SK-N-SH (cell line): ENCODE measurements at regions not wholly inside any gene's neighbourhood (a gene's known extent, or its start where the extent isn't known, plus 50 kb on each side); places are given as distances from the start of the nearest gene placed in this dataset.

Experiments
- CTCF ChIA-PET: fragments of 300-600, 350-600 bp; formaldehyde crosslinking; extraction: SDS; loops from one replicate; lab custom pipeline; 2021; lab: Yijun Ruan, JAX
- POLR2A ChIA-PET: fragments of 350-600 bp; sonication (Branson Sonifier 250); formaldehyde crosslinking; extraction: SDS; loops from one replicate; lab custom pipeline; 2020; ENCODE audit warnings: antibody characterized with exemption, inconsistent platforms; lab: Yijun Ruan, JAX
- DNase-seq: peaks from one replicate; pipeline ENCODE4 v3.0.0; 2012
- H2AFZ ChIP-seq: fragments of 200-600 bp; sonication (generic); 2 replicates; pipeline ENCODE4 v1.8.1; 2016; ENCODE audit warnings: antibody characterized with exemption, mild to moderate bottlenecking, low read depth
- H3F3A ChIP-seq: fragments of 200-600 bp; sonication (generic); replicated peaks from 2 replicates; pipeline ENCODE3; 2016; ENCODE audit warnings: antibody characterized with exemption, mild to moderate bottlenecking; ENCODE audit not compliant: insufficient read depth
- H3K27ac ChIP-seq, 2 experiments: fragments of 200-500 bp in 1 of 2; fragments of 200-600 bp in 1 of 2; sonication (Bioruptor generic) in 1 of 2; sonication (generic), shearing (Covaris generic) in 1 of 2; 2 replicates each; pipeline versions ENCODE4 v1.5.1 to v1.6.1; 2014 to 2016; ENCODE audit warnings: low read depth in 2 of 2, inconsistent platforms in 1 of 2, low read length in 1 of 2, mild to moderate bottlenecking in 1 of 2, mixed read lengths in 1 of 2
- H3K27me3 ChIP-seq: fragments of 200-600 bp; sonication (generic), shearing (Covaris generic); 2 replicates; pipeline ENCODE4 v1.6.1; 2016; ENCODE audit warnings: mixed run types; ENCODE audit not compliant: insufficient read depth
- H3K36me3 ChIP-seq, 2 experiments: fragments of 200-500 bp in 1 of 2; fragments of 200-600 bp in 1 of 2; sonication (Bioruptor generic) in 1 of 2; sonication (generic) in 1 of 2; replicated peaks in 1 of 2; 2 replicates each; pipeline versions ENCODE3 to v1.5.1; 2014 to 2016; ENCODE audit warnings: low read length in 1 of 2, mild to moderate bottlenecking in 1 of 2; ENCODE audit not compliant: insufficient read depth in 2 of 2, control insufficient read depth in 1 of 2
- H3K4me1 ChIP-seq, 2 experiments: fragments of 200-500 bp in 1 of 2; fragments of 200-600 bp in 1 of 2; sonication (Bioruptor generic) in 1 of 2; sonication (generic), shearing (Covaris generic) in 1 of 2; 2 replicates each; pipeline versions ENCODE4 v1.5.1 to v1.6.1; 2014 to 2016; ENCODE audit warnings: low read depth in 1 of 2, low read length in 1 of 2, mixed run types in 1 of 2; ENCODE audit not compliant: insufficient read depth in 2 of 2, control insufficient read depth in 1 of 2
- H3K4me2 ChIP-seq: fragments of 200-600 bp; sonication (generic), shearing (Covaris generic); 2 replicates; pipeline ENCODE4 v1.6.1; 2017; ENCODE audit warnings: mixed run types
- H3K4me3 ChIP-seq, 2 experiments: fragments of 200-500 bp in 1 of 2; fragments of 200-600 bp in 1 of 2; sonication (Bioruptor generic) in 1 of 2; sonication (generic), shearing (Covaris generic) in 1 of 2; 2 replicates each; pipeline versions ENCODE4 v1.5.1 to v1.8.1; 2014 to 2016; ENCODE audit warnings: low read depth in 2 of 2, inconsistent platforms in 1 of 2, low read length in 1 of 2, mild to moderate bottlenecking in 1 of 2, mixed read lengths in 1 of 2, moderate library complexity in 1 of 2
- H3K79me2 ChIP-seq: fragments of 200-600 bp; sonication (generic); 2 replicates; pipeline ENCODE4 v1.8.1; 2017; ENCODE audit warnings: mild to moderate bottlenecking; ENCODE audit not compliant: insufficient read depth
- H3K9ac ChIP-seq: fragments of 200-600 bp; sonication (generic); 2 replicates; pipeline ENCODE4 v1.6.1; 2017; ENCODE audit warnings: mixed run types
- H3K9me2 ChIP-seq: fragments of 200-600 bp; sonication (generic); 2 replicates; pipeline ENCODE4 v1.6.1; 2017; ENCODE audit warnings: mixed run types
- H3K9me3 ChIP-seq: fragments of 200-600 bp; sonication (generic); 2 replicates; pipeline ENCODE4 v1.6.1; 2017; ENCODE audit warnings: mixed run types, mild to moderate bottlenecking, moderate library complexity
- H4K20me1 ChIP-seq: fragments of 200-600 bp; sonication (generic); 2 replicates; pipeline ENCODE4 v1.6.1; 2017; ENCODE audit warnings: mild to moderate bottlenecking, mixed run types; ENCODE audit not compliant: insufficient read depth
- FOXJ3 ChIP-seq: sonication (generic); formaldehyde crosslinking; IDR thresholded peaks from 2 replicates; pipeline ENCODE4 v1.5.1; 2020; ENCODE audit warnings: mild to moderate bottlenecking, missing genetic modification reagents
- FOXM1 ChIP-seq: IDR thresholded peaks from 2 replicates; pipeline ENCODE4 v1.4.0; 2012; ENCODE audit warnings: low read depth, mild to moderate bottlenecking
- RAD21 ChIP-seq: IDR thresholded peaks from 2 replicates; pipeline ENCODE4 v1.6.1; 2012; ENCODE audit warnings: mild to moderate bottlenecking, low read length
- RCOR1 ChIP-seq: fragments of 150-350 bp; IDR thresholded peaks from 2 replicates; pipeline ENCODE4 v1.6.1; 2017; ENCODE audit warnings: antibody characterized with exemption, low read length
- RFX5 ChIP-seq: IDR thresholded peaks from 2 replicates; pipeline ENCODE4 v1.6.1; 2012; ENCODE audit warnings: mild to moderate bottlenecking, improper control_type of control experiment, low read length
- RXRA ChIP-seq: IDR thresholded peaks from 2 replicates; pipeline ENCODE4 v1.4.0; 2012; ENCODE audit warnings: low read depth, mild to moderate bottlenecking, borderline replicate concordance
- SMC3 ChIP-seq: IDR thresholded peaks from 2 replicates; pipeline ENCODE4 v1.6.1; 2012; ENCODE audit warnings: low read depth, low read length, improper control_type of control experiment
- USF2 ChIP-seq: fragments of 150-350 bp; IDR thresholded peaks from 2 replicates; pipeline ENCODE4 v1.6.1; 2017; ENCODE audit warnings: antibody characterized with exemption, low read length, low read depth, borderline replicate concordance
- YY1 ChIP-seq: IDR thresholded peaks from 2 replicates; pipeline ENCODE4 v1.4.0; 2012; ENCODE audit warnings: low read depth, mild to moderate bottlenecking
- WGBS: methylation state at CpG from one replicate; pipeline ENCODE4 v1.1.6; 2017; ENCODE audit warnings: low lambda C conversion rate; 5-methylcytosine and 5-hydroxymethylcytosine counted together
- TF ChIP-seq, protein P1 (sequence below): fragments of 200-600 bp; sonication (generic); IDR thresholded peaks from 2 replicates; pipeline ENCODE4 v1.6.1; 2017; ENCODE audit warnings: antibody characterized with exemption, mild to moderate bottlenecking, moderate library complexity
- TF ChIP-seq, protein P2 (sequence below): IDR thresholded peaks from 2 replicates; pipeline ENCODE4 v1.4.0; 2012; ENCODE audit warnings: low read depth
- TF ChIP-seq, protein P3 (sequence below): fragments of 150-350 bp; IDR thresholded peaks from 2 replicates; pipeline ENCODE4 v1.6.1; 2016; ENCODE audit warnings: mild to moderate bottlenecking, low read depth, low read length

DNA sequence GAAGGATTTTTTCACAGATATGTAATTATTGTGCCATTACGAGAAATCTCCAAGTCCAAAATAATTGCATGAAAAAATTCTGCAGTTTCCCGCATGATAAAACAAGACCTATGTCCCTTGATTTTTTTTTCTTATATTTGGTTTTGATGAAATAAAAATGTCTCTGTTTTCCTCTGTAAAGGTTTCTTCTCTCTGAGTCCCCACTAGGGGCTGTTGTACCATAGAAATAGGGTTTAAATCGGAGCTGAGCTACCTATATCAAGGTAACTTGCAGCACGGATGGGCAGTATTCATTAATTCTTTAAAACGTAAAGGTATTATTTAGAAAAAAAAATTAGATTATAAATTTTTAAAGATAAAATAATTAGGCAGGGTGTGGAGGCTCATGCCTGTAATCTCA is 66.6 kb upstream of the IGF1R start:
- Histone ChIP-seq H2AFZ (no peak overlapping the region), H3K36me3 (no peaks in the 10 kb centered on the region), H4K20me1 (no peaks in the 10 kb centered on the region), H3K4me2 (no peak overlapping the region), H3K27ac (no peak overlapping the region), H3K4me3 (no peak overlapping the region), H3K9ac (no peak overlapping the region), H3K27me3 (peaks cover 28% of the 10 kb centered on the region), H3K9me3 (no peaks in the 10 kb centered on the region), H3K79me2 (no peaks in the 10 kb centered on the region), H3K4me1 (peaks cover 0 to 2% of the 10 kb centered on the region in 2 experiments; a peak in 1 of 4 replicates), H3F3A (no peaks in the 10 kb centered on the region), H3K9me2 (no peaks in the 10 kb centered on the region)
- TF ChIP-seq, protein P1, sequence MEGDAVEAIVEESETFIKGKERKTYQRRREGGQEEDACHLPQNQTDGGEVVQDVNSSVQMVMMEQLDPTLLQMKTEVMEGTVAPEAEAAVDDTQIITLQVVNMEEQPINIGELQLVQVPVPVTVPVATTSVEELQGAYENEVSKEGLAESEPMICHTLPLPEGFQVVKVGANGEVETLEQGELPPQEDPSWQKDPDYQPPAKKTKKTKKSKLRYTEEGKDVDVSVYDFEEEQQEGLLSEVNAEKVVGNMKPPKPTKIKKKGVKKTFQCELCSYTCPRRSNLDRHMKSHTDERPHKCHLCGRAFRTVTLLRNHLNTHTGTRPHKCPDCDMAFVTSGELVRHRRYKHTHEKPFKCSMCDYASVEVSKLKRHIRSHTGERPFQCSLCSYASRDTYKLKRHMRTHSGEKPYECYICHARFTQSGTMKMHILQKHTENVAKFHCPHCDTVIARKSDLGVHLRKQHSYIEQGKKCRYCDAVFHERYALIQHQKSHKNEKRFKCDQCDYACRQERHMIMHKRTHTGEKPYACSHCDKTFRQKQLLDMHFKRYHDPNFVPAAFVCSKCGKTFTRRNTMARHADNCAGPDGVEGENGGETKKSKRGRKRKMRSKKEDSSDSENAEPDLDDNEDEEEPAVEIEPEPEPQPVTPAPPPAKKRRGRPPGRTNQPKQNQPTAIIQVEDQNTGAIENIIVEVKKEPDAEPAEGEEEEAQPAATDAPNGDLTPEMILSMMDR: peak; percentile 21; the same call in 1 of the 2 replicates
- no peak for TF ChIP-seq RXRA
- TF ChIP-seq FOXM1: no peak
- TF ChIP-seq RAD21: peak; percentile 31; the same call in 1 of the 2 replicates
- DNase-seq: no peak
- 5% methylated on average over 5 of the region's 5 CpGs for WGBS
- ChIA-PET POLR2A (no interaction called here), CTCF (interaction anchor here (0.6 to 1.6 kb wide), 5 partner anchors 9 to 589 kb away, joined by 3 to 4 read pairs (median 3); no protein-coding TSS in a partner anchor)

GRCh38 chr15:98582900-98583554 is 65.3 kb upstream of the IGF1R start:
- Histone ChIP-seq H3K9me2 (no peaks in the 10 kb centered on the region), H3K9me3 (no peaks in the 10 kb centered on the region), H3K9ac (no peak overlapping the region), H3F3A (no peaks in the 10 kb centered on the region), H4K20me1 (no peaks in the 10 kb centered on the region), H3K36me3 (no peaks in the 10 kb centered on the region), H3K79me2 (no peaks in the 10 kb centered on the region), H3K27me3 (peaks cover 28% of the 10 kb centered on the region), H3K4me3 (no peak overlapping the region), H3K27ac (no peak overlapping the region), H3K4me1 (peaks cover 0 to 2% of the 10 kb centered on the region in 2 experiments; a peak in 1 of 4 replicates), H2AFZ (no peak overlapping the region), H3K4me2 (no peak overlapping the region)
- DNase-seq: no peak
- POLR2A ChIA-PET: no interaction called here
- CTCF ChIA-PET: interaction anchor here (0.7 to 1.6 kb wide), 3 partner anchors 25 to 162 kb away, joined by 3 read pairs; no protein-coding TSS in a partner anchor
- no peak for TF ChIP-seq SMC3
- TF ChIP-seq, protein P2, sequence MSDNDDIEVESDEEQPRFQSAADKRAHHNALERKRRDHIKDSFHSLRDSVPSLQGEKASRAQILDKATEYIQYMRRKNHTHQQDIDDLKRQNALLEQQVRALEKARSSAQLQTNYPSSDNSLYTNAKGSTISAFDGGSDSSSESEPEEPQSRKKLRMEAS: no peak
- no peak for TF ChIP-seq RXRA
- TF ChIP-seq YY1: no peak
- TF ChIP-seq, protein P3, sequence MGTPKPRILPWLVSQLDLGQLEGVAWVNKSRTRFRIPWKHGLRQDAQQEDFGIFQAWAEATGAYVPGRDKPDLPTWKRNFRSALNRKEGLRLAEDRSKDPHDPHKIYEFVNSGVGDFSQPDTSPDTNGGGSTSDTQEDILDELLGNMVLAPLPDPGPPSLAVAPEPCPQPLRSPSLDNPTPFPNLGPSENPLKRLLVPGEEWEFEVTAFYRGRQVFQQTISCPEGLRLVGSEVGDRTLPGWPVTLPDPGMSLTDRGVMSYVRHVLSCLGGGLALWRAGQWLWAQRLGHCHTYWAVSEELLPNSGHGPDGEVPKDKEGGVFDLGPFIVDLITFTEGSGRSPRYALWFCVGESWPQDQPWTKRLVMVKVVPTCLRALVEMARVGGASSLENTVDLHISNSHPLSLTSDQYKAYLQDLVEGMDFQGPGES: no peak
- TF ChIP-seq RCOR1: no peak
- TF ChIP-seq RFX5: no peak
- TF ChIP-seq, protein P1: no peak
- no peak for TF ChIP-seq FOXJ3
- no peak for TF ChIP-seq RAD21
- no peak for TF ChIP-seq USF2
- WGBS: 7% methylated on average over 6 of the region's 6 CpGs
